DOHH2 (cell line): ENCODE measurements at regions not wholly inside any gene's neighbourhood (a gene's known extent, or its start where the extent isn't known, plus 50 kb on each side); places are given as distances from the start of the nearest gene placed in this dataset.

Experiments
- H3F3A ChIP-seq: fragments of 200-600 bp; sonication (generic), shearing (Covaris generic); 2 replicates; pipeline ENCODE4 v1.6.0; 2016; ENCODE audit warnings: antibody characterized with exemption, mild to moderate bottlenecking; ENCODE audit not compliant: control insufficient read depth, insufficient read depth
- H3K27ac ChIP-seq: fragments of 200-600 bp; sonication (generic); 2 replicates; pipeline ENCODE4 v1.5.1; 2014; ENCODE audit warnings: low read depth, mild to moderate bottlenecking, low read length, moderate library complexity
- H3K27me3 ChIP-seq: fragments of 200-600 bp; sonication (generic); 2 replicates; pipeline ENCODE4 v1.6.1; 2014; ENCODE audit warnings: mild to moderate bottlenecking, low read length, mixed read lengths; ENCODE audit not compliant: control insufficient read depth
- H3K36me3 ChIP-seq: fragments of 200-600 bp; sonication (generic); 2 replicates; pipeline ENCODE4 v1.6.1; 2014; ENCODE audit warnings: mild to moderate bottlenecking, low read length, moderate library complexity, mixed read lengths; ENCODE audit not compliant: control insufficient read depth
- H3K4me1 ChIP-seq: fragments of 200-600 bp; sonication (generic); 2 replicates; pipeline ENCODE4 v1.6.1; 2014; ENCODE audit warnings: mild to moderate bottlenecking, low read length, mixed read lengths; ENCODE audit not compliant: control insufficient read depth
- H3K4me2 ChIP-seq: fragments of 200-600 bp; sonication (generic); 2 replicates; pipeline ENCODE4 v1.6.0; 2014; ENCODE audit warnings: mild to moderate bottlenecking, low read length, moderate library complexity
- H3K4me3 ChIP-seq: fragments of 200-600 bp; sonication (generic); 2 replicates; pipeline ENCODE4 v1.5.1; 2014; ENCODE audit warnings: mild to moderate bottlenecking, low read length, mixed read lengths
- H3K79me2 ChIP-seq: fragments of 200-600 bp; sonication (generic); 2 replicates; pipeline ENCODE4 v1.6.1; 2014; ENCODE audit warnings: mild to moderate bottlenecking, low read length, mixed read lengths; ENCODE audit not compliant: control insufficient read depth
- H3K9me2 ChIP-seq: fragments of 200-600 bp; sonication (generic); replicated peaks from 2 replicates; pipeline ENCODE4 v1.6.1; 2014; ENCODE audit warnings: mild to moderate bottlenecking, low read length, mixed read lengths; ENCODE audit not compliant: control insufficient read depth
- H3K9me3 ChIP-seq: fragments of 200-600 bp; sonication (generic); 2 replicates; pipeline ENCODE4 v1.6.1; 2014; ENCODE audit warnings: antibody characterized with exemption, low read length, mixed read lengths; ENCODE audit not compliant: control insufficient read depth, insufficient read depth
- H4K20me1 ChIP-seq: fragments of 200-600 bp; sonication (generic); 2 replicates; pipeline ENCODE4 v1.6.0; 2014; ENCODE audit warnings: low read depth, mild to moderate bottlenecking, antibody characterized with exemption, low read length, moderate library complexity; ENCODE audit not compliant: control insufficient read depth, insufficient read depth
- EZH2phosphoT487 ChIP-seq: fragments of 200-600 bp; sonication (generic); IDR thresholded peaks from 2 replicates; pipeline ENCODE4 v1.6.1; 2017; ENCODE audit warnings: borderline replicate concordance, mild to moderate bottlenecking, antibody characterized with exemption, low read length, moderate library complexity, mixed read lengths
- TF ChIP-seq, protein P1 (sequence below): fragments of 200-600 bp; sonication (generic); IDR thresholded peaks from one replicate; pipeline ENCODE4 v1.5.1; 2014; ENCODE audit warnings: antibody characterized with exemption, mild to moderate bottlenecking, low read depth, low read length; ENCODE audit not compliant: poor library complexity, severe bottlenecking

- peaks cover 12% of the 10 kb centered on the region; the same call in 1 of the 2 replicates for H3K9me3 ChIP-seq
- H3K27me3 ChIP-seq: no peaks in the 10 kb centered on the region
- no peaks in the 10 kb centered on the region for H3F3A ChIP-seq
- no peaks in the 10 kb centered on the region for H3K36me3 ChIP-seq
- no peak overlapping the region for H3K4me2 ChIP-seq
- no peaks in the 10 kb centered on the region for H4K20me1 ChIP-seq
- no peak overlapping the region for H3K4me3 ChIP-seq
- no peaks in the 10 kb centered on the region for H3K9me2 ChIP-seq
- H3K4me1 ChIP-seq: peaks cover 10% of the 10 kb centered on the region
- H3K79me2 ChIP-seq: no peaks in the 10 kb centered on the region
- no peak overlapping the region for H3K27ac ChIP-seq
- TF ChIP-seq, protein P1, sequence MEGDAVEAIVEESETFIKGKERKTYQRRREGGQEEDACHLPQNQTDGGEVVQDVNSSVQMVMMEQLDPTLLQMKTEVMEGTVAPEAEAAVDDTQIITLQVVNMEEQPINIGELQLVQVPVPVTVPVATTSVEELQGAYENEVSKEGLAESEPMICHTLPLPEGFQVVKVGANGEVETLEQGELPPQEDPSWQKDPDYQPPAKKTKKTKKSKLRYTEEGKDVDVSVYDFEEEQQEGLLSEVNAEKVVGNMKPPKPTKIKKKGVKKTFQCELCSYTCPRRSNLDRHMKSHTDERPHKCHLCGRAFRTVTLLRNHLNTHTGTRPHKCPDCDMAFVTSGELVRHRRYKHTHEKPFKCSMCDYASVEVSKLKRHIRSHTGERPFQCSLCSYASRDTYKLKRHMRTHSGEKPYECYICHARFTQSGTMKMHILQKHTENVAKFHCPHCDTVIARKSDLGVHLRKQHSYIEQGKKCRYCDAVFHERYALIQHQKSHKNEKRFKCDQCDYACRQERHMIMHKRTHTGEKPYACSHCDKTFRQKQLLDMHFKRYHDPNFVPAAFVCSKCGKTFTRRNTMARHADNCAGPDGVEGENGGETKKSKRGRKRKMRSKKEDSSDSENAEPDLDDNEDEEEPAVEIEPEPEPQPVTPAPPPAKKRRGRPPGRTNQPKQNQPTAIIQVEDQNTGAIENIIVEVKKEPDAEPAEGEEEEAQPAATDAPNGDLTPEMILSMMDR: no peak
- TF ChIP-seq EZH2phosphoT487: no peak
These were observed 726.7 kb upstream of the POU3F3 start for GRCh38 chr2:104127049-104127770.

- no peak overlapping the region for H3K27ac ChIP-seq
- H3F3A ChIP-seq: peaks cover 6% of the 10 kb centered on the region; the same call in 1 of the 2 replicates
- TF ChIP-seq, protein P1: no peak
- TF ChIP-seq EZH2phosphoT487: no peak
- H3K36me3 ChIP-seq: no peaks in the 10 kb centered on the region
- no peak overlapping the region for H3K4me2 ChIP-seq
- peaks cover 2% of the 10 kb centered on the region; the same call in 1 of the 2 replicates for H3K4me1 ChIP-seq
- H4K20me1 ChIP-seq: no peaks in the 10 kb centered on the region
- no peaks in the 10 kb centered on the region for H3K27me3 ChIP-seq
- no peak overlapping the region for H3K4me3 ChIP-seq
- no peaks in the 10 kb centered on the region for H3K9me3 ChIP-seq
- H3K9me2 ChIP-seq: no peaks in the 10 kb centered on the region
- no peaks in the 10 kb centered on the region for H3K79me2 ChIP-seq
These were observed 713.6 kb upstream of the POU3F3 start for GRCh38 chr2:104140361-104140760.

GRCh38 chr2:104158191-104158590, 695.7 kb upstream of the POU3F3 start:
- TF ChIP-seq, protein P1: no peak
- TF ChIP-seq EZH2phosphoT487: no peak
- Histone ChIP-seq H3K9me3 (no peaks in the 10 kb centered on the region), H3K36me3 (no peaks in the 10 kb centered on the region), H3K27me3 (no peaks in the 10 kb centered on the region), H4K20me1 (no peaks in the 10 kb centered on the region), H3K9me2 (no peaks in the 10 kb centered on the region), H3K4me3 (no peak overlapping the region), H3K27ac (no peak overlapping the region), H3F3A (no peaks in the 10 kb centered on the region), H3K79me2 (no peaks in the 10 kb centered on the region), H3K4me1 (no peaks in the 10 kb centered on the region), H3K4me2 (no peak overlapping the region)
